ENCODE measurements at regions not wholly inside any gene's neighbourhood (a gene's known extent, or its start where the extent isn't known, plus 50 kb on each side); places are given as distances from the start of the nearest gene placed in this dataset.

- DNase-seq = no peak
Measured at GRCh38 chr3:194279701-194280360, 71.3 kb downstream of the CPN2 start.

- no peak for DNase-seq
Measured at GRCh38 chr3:194280777-194281176, 70.4 kb downstream of the CPN2 start.

DNA sequence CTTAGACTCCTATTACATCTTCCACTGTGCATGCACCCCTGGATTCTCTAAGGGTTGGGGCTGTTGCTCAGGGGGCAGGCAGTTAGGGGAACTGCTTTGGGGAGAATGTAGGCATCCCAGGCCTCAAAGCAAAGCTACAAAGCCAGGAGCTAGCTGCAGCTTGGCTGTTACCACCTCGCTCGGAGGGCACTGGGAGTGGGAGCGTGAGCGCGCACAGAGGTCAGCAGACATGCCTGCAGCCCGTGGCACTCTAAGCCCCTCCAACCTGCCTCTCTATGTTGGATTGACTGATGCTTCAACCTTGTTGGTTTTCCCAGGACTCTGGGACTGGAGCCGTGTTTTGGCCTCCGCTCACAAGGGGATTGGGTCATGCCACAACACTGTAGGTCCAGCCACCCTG is 69.8 kb downstream of the CPN2 start:
- no peak for DNase-seq

DNA sequence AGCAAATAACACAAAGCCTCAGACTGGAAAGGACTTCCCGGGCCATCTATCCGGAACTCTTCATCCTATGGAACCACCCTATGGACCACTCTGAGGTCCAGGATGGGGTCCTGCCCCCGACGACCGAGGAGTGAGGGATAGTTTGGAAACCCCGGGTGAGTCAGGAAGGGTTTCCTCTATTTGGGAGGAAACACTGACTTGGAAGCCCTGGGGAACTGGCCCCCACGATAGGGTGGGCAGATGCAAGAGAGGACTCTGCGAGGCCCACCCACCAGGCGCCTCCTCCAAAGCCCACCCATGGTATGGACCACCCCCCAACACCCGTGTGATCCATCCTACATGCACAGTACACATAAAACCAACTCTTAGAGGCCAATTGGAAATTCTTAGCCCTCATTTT is 69.4 kb downstream of the CPN2 start:
- no peak for DNase-seq

DNA sequence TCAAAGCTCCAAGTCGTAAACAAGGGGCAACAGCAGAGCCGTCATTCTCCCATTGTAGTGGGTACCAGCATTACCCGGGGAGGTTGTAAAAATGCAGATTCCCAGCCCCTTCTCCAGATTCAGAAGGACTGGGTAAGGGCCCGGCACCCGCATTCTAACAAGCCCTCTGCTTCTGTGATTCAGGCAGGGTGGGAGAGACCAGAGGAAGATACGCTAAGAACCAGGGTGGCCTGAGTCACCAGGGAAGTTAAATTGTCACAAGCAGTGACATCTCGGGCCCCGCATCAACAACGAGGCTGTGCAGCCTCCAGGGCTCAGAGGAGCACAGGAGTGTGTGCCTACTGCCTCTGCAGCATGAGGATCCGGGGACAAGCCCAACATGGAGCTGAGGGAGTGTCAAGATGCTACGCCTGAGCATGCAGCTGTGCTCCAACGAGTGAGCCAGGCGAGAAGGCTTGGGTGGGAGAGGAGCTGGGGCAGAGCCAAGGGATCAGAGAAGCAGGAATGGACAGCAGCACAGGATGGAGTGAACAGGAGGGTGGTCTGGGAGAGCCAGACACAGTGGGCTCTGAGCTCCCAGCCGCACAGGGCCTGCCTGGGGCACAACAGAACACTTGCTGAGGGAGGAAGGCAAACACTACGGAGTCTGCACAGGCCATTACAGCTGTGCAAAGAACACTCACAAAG is 68.5 kb downstream of the CPN2 start:
- DNase-seq = no peak

GRCh38 chr3:194283221-194284006 is 67.7 kb downstream of the CPN2 start:
- DNase-seq = no peak

DNA sequence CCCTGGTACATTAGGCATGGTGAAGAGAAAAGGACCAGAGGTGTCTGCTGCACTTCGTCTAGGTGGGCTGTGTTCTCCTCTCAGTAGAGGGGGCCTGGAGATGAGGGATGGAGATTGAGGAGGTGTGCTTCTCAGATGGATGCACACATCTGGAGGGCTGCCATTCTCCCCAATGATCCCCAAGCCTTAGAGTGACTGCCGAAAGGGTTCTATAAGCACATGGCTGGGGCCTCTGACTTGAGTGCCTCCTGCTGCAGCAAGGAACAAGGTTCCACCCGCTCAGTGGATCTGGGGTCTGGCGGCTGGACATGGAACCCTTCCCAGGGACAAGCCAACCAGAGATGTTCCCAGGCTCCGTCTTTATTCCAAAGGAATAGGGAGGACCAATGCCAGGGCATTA is 66.8 kb downstream of the CPN2 start:
- DNase-seq = no peak

- no peak for DNase-seq
Measured at GRCh38 chr3:194285024-194285849, 65.9 kb downstream of the CPN2 start.

GRCh38 chr3:194285850-194286197 is 65.3 kb downstream of the CPN2 start:
- no peak for DNase-seq

GRCh38 chr3:194286375-194287146 is 64.6 kb downstream of the CPN2 start:
- no peak for DNase-seq

DNA sequence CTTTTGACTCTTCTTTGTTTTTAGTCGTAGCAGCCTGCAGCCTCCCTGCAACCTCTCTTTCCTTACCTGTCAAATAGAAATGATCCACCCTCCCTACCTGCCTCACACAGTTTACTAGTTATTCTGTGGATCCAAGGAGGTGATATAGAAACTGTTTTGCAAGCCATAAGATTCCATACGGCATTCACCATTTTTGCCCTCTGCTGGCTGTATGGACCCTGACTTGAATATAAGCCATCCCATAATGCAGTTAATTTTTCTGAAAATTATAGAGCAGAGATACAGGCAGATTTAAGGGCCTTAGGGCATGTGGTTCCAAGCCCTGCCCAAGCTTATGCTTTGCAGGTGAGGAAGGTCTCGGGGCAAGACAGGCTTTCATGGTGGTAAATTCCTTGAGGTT is 63.8 kb downstream of the CPN2 start:
- no peak for DNase-seq

- no peak for DNase-seq
Measured at GRCh38 chr3:194287977-194288706, 63.0 kb downstream of the CPN2 start.
